ENCODE measurements at regions not wholly inside any gene's neighbourhood (a gene's known extent, or its start where the extent isn't known, plus 50 kb on each side); places are given as distances from the start of the nearest gene placed in this dataset.

DNA sequence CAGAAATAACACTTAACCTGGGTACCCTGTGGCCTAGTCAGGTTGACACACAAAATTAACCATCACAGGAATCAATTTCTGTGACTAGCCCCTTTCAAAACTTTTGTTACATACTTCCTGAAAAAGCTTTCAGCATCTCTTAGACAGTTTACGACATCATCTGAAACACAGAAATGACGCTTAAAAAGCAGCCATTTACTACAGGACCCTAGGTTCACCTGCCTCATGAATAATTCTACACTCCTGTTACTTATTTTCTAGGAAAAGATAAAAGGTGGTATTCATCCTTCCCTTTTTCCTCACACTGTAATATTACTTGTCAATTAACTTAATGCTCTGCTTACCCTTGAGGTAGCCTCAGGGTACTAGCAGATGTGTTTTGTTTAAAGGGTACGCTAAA lies 388.4 kb downstream of the IRS1 start:
- no peak for TF ChIP-seq CTCF (IDR thresholded peaks at IDR 0.05)
- no peak for TF ChIP-seq POLR2AphosphoS5 (IDR thresholded peaks at IDR 0.05)
